K562 (cell line): ENCODE measurements at regions not wholly inside any gene's neighbourhood (a gene's known extent, or its start where the extent isn't known, plus 50 kb on each side); places are given as distances from the start of the nearest gene placed in this dataset.

Experiments used
- ATF3 ChIP-seq, 2 experiments: fragments of 450-650 bp in 1 of 2; sonication (generic) in 1 of 2; formaldehyde crosslinking in 1 of 2; IDR thresholded peaks in 1 of 2; conservative IDR thresholded peaks in 1 of 2; 2 replicates each; pipeline versions ENCODE4 v1.6.1 to v1.8.1; 2016 to 2023; ENCODE audit warnings: mild to moderate bottlenecking in 2 of 2, moderate library complexity in 2 of 2, inconsistent platforms in 1 of 2, missing genetic modification reagents in 1 of 2
- CREB1 ChIP-seq, 2 experiments: sonication (generic) in 1 of 2; formaldehyde crosslinking in 1 of 2; IDR thresholded peaks; 2 replicates each; pipeline versions ENCODE4 v1.6.1 to v1.8.0; 2012 to 2022; ENCODE audit warnings: inconsistent platforms in 1 of 2, mild to moderate bottlenecking in 1 of 2, missing genetic modification reagents in 1 of 2, moderate library complexity in 1 of 2
- CTCF ChIP-seq, 3 experiments: IDR thresholded peaks in 2 of 3; conservative IDR thresholded peaks in 1 of 3; 2 replicates each; pipeline ENCODE4 v1.5.1; 2011 to 2012; ENCODE audit warnings: low read length in 3 of 3, mild to moderate bottlenecking in 3 of 3, control low read depth in 2 of 3, improper control_type of control experiment in 1 of 3, inconsistent platforms in 1 of 3, low read depth in 1 of 3, mixed read lengths in 1 of 3, moderate library complexity in 1 of 3; ENCODE audit not compliant: insufficient read depth in 2 of 3
- HDAC8 ChIP-seq: fragments of 450-650 bp; IDR thresholded peaks from 2 replicates; pipeline ENCODE4 v1.6.1; 2016; ENCODE audit warnings: mild to moderate bottlenecking, missing genetic modification characterization, moderate library complexity, missing compliant biosample characterization
- KLF13 ChIP-seq: fragments of 450-650 bp; IDR thresholded peaks from 2 replicates; pipeline ENCODE4 v1.6.1; 2016; ENCODE audit warnings: missing genetic modification characterization, low read depth, mild to moderate bottlenecking, missing compliant biosample characterization, moderate library complexity, borderline replicate concordance
- KLF16 ChIP-seq: IDR thresholded peaks from 2 replicates; pipeline ENCODE4 v1.6.1; 2016; ENCODE audit warnings: antibody characterized with exemption
- MEIS2 ChIP-seq: fragments of 450-650 bp; IDR thresholded peaks from 2 replicates; pipeline ENCODE4 v1.6.1; 2014; ENCODE audit warnings: mild to moderate bottlenecking; ENCODE audit not compliant: partially characterized antibody
- PHF8 ChIP-seq: fragments of 200-600 bp; sonication (generic); IDR thresholded peaks from 2 replicates; pipeline ENCODE4 v1.6.1; 2012; ENCODE audit warnings: mixed run types, mild to moderate bottlenecking, inconsistent platforms, low read length, moderate library complexity, borderline replicate concordance
- POLR2A ChIP-seq: fragments of 450-650 bp; conservative IDR thresholded peaks from 2 replicates; pipeline ENCODE4 v1.6.1; 2016
- RAD21 ChIP-seq, 2 experiments: fragments of 250-450 bp in 1 of 2; fragments of 450-650 bp in 1 of 2; sonication (Bioruptor Pico) in 1 of 2; formaldehyde crosslinking in 1 of 2; IDR thresholded peaks in 1 of 2; conservative IDR thresholded peaks in 1 of 2; 2 replicates each; pipeline versions ENCODE4 v1.4.0 to v1.8.0; 2020 to 2022; ENCODE audit warnings: mild to moderate bottlenecking in 2 of 2, moderate library complexity in 1 of 2
- SNAPC5 ChIP-seq: fragments of 250-450 bp; sonication (Bioruptor Pico); IDR thresholded peaks from 2 replicates; pipeline ENCODE4 v1.8.0; 2021; ENCODE audit warnings: moderate library complexity, mild to moderate bottlenecking, inconsistent platforms
- ZBTB40 ChIP-seq, 2 experiments: fragments of 450-650 bp in 1 of 2; sonication (generic) in 1 of 2; formaldehyde crosslinking in 1 of 2; IDR thresholded peaks; 2 replicates each; pipeline versions ENCODE4 v1.7.1 to v1.9.0; 2016 to 2022; ENCODE audit warnings: inconsistent platforms in 1 of 2, mild to moderate bottlenecking in 1 of 2, missing genetic modification reagents in 1 of 2
- ZC3H11A ChIP-seq: IDR thresholded peaks from 2 replicates; pipeline ENCODE4 v1.6.1; 2012; ENCODE audit warnings: low read depth, low read length, improper control_type of control experiment
- TF ChIP-seq, protein P1 (sequence below): fragments of 450-650 bp; IDR thresholded peaks from 2 replicates; pipeline ENCODE4 v1.6.1; 2016; ENCODE audit warnings: antibody characterized with exemption

DNA sequence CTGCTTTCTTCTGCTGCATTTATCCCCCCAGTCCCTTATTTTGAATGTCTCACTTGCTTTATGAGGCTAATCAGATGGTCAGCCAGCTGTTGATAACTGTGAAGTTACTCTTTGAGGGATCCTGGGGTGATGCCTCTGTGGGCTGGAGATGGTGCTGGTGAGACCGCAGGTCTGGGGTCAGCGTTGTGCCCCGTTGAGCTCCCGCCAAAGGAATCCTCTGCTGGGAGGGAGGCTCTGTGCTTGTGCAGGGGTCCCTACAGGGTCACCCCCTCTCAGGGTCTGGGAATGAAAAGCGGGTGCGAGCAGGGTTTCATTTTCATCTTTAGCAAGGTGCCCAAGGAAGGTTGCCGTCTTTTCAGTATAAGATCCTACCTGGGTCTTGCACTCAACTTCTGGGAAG lies 161.2 kb upstream of the RTL1 start:
- TF ChIP-seq POLR2A: no peak
- TF ChIP-seq MEIS2: no peak
- TF ChIP-seq KLF16: no peak
- no peak for TF ChIP-seq ZC3H11A
- TF ChIP-seq CREB1 (IDR thresholded peaks at IDR 0.05): no peak
- TF ChIP-seq CREB1 (CRISPR knock-in tag; IDR thresholded peaks at IDR 0.05): no peak
- TF ChIP-seq ZBTB40 (IDR thresholded peaks at IDR 0.05): no peak
- no peak for TF ChIP-seq ZBTB40 (CRISPR knock-in tag; IDR thresholded peaks at IDR 0.05)
- no peak for TF ChIP-seq RAD21 (CRISPR knock-in tag; conservative IDR thresholded peaks at IDR 0.05 in 1 of 2, IDR thresholded peaks at IDR 0.05 in 1 of 2)
- TF ChIP-seq PHF8: no peak
- no peak for TF ChIP-seq ATF3 (IDR thresholded peaks at IDR 0.05)
- no peak for TF ChIP-seq ATF3 (CRISPR knock-in tag; conservative IDR thresholded peaks at IDR 0.05)
- TF ChIP-seq, protein P1, sequence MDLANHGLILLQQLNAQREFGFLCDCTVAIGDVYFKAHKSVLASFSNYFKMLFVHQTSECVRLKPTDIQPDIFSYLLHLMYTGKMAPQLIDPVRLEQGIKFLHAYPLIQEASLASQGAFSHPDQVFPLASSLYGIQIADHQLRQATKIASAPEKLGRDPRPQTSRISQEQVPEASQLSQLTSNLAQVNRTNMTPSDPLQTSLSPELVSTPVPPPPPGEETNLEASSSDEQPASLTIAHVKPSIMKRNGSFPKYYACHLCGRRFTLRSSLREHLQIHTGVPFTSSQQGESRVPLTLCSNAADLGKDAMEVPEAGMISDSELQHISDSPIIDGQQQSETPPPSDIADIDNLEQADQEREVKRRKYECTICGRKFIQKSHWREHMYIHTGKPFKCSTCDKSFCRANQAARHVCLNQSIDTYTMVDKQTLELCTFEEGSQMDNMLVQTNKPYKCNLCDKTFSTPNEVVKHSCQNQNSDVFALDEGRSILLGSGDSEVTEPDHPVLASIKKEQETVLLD: no peak
- TF ChIP-seq SNAPC5 (CRISPR knock-in tag): no peak
- no peak for TF ChIP-seq CTCF (IDR thresholded peaks at IDR 0.05 in 2 of 3, conservative IDR thresholded peaks at IDR 0.05 in 1 of 3; ENCODE audit: insufficient read depth in 2 of 3, low read depth in 1 of 3, low read length in 3 of 3)
- no peak for TF ChIP-seq KLF13 (tag)
- TF ChIP-seq HDAC8 (tag): no peak
